ELF-1 (cell line): ENCODE measurements at regions not wholly inside any gene's neighbourhood (a gene's known extent, or its start where the extent isn't known, plus 50 kb on each side); places are given as distances from the start of the nearest gene placed in this dataset.
A peak's percentile ranks its signal among the peaks of the same experiment; 100 is the strongest.

ENCODE experiments used
- DNase-seq: peaks from one replicate; pipeline ENCODE4 v3.0.0-alpha.2; 2016; ENCODE audit warnings: low read depth, low spot score

DNA sequence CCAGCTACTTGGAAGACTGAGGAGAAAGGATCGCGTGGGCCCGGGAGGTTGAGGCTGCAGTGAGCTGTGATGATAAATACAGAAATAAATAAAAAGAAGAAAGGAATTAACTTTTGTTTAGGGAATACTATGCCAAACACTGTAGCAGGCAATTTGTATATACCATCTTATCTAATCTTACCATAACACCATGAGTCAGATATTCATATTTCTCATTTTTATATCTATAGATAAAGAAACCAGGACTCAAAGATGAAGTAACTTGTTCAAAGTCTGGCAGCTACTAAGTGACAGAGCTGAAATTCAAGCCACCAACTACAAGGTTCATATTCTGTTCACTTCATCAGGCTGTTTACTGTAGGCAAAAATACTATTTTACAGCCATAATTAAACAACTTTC, 119.2 kb upstream of the SLC39A10 start:
- DNase-seq = no peak

DNA sequence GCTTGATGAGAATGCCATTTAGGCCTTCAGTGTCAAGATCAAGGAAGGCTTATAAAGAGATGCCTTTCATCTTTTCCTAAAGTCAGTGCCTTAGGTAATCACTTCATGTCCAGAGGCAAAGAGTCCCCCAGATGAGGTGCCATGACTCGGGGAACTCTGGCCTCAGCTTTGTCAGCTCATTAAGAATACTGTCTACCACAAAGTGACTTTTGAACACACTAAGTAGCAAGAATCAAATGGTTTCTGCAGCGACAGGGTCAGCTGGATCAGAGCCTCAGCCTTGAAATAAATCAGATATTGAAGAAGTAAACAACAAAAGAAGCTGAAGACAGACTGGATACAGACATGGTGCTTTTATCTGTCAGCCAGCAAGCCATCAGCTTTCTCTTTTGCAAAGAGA, 120.1 kb upstream of the SLC39A10 start:
- no peak for DNase-seq

DNA sequence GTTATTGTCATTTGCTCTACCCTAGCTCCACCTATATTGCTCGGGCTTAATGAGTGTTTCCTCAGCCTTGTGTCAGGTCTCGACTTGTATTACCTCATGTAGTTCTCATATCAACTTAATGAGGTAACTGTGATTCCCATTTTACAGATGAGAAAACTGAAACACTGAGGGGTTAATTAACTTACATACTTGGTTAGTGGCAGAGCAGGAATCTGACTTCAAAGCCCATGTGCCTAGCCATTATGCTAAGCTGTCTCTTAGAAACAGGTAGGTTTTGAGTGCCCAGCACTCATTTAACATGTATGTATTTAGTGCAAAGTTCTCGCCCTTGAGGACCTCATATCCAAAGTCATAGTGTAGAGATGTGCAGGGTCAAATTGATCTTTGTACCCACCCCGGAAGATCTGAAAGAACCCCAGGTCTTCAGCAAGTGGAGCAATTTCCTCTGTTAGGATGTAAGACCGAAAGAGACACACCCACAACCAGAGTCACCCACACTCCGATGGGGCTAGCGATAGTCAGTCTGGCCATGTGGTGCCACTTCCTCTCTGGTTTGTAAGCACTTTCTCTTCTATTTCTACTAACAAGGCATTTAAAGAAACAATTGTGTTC, 121.0 kb upstream of the SLC39A10 start:
- DNase-seq = no peak

DNA sequence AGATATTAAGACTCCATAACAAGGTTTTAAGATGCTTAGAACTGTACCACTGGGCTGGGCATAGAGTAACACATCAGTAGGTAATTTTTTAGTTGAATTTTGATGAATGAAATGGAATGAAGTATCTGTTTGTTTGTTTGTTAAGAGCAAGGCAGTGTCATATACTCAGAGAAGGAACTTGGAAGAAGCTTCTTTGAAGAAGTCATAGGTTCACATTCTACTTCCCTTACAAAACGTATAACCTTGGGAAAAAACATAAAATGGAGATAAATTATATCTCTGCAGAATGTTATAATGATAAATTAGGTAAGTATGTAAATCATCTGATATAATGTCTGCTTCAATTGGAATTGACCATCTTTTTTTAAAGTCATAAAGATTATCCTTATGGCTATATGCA, 122.1 kb upstream of the SLC39A10 start:
- no peak for DNase-seq

DNA sequence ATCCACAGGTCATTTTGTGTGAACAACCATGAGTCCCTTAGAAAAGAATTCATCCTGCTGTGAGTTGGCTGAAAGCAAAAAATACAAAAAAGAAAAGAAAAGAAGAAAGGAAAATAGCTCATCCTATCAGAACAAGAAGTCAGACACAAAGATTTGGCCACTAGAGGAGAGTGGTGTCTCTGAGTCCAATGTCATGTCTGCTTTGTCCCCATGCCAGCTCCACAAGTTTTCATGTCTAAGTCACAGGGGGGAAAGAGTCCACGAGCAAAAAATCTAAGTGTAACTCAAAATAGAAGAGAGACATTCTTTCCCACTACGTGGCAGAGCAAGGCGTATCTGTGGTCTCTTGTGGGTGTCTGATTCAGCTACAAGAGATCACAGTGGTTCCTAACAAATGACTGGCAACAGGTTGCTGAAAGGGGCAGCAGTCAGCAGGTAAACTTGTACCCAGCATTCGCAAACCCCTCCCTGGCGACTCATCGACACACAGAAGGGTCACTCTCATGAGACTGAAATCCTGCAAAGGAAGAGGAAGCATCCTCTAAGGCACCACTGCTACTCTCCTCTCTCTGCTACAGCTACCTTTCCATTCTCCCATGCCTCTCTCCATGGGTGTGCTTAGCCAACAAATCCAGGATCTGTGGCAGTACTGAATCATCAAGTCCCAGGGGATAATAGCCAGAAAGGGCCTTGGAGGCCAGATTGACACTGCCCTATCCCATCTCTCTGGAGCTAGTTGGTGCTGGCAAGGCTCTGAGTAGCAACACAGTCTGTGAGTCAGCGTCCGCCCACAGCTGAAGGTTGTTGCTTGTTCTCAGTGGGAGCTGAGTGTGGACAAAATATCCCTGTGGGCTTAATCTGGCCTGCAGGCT, 123.0 kb upstream of the SLC39A10 start:
- peak; percentile 7 for DNase-seq

DNA sequence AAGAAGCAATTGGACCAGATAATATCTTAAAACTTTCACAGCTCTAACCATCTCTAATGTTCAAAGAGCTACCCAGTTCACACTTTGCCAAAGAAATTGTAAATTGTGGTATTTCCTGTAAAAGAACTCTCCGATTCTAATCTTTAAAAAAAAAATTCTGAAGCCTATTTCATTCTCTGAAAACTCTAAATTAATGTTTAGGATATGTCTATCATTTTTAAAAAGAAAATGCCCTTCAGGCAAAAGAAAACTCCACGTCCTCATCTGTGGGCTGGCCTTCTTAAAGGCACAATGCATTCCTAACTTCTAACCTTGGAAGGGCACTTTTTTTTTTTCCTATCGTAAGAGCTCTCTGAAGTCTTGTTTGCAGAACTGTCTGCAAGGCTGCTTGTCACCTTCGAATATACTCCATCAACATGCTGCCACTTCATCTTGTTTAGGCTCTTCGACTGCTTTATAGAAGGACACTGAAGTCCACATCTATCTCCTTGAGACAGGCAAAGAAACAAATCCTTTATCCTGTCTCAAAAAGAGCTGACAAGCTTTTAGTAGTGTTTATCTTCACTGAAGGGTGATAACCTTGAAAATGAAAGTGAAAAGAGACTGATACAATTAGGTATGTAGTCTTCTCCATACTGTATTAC, 124.3 kb upstream of the SLC39A10 start:
- no peak for DNase-seq

DNA sequence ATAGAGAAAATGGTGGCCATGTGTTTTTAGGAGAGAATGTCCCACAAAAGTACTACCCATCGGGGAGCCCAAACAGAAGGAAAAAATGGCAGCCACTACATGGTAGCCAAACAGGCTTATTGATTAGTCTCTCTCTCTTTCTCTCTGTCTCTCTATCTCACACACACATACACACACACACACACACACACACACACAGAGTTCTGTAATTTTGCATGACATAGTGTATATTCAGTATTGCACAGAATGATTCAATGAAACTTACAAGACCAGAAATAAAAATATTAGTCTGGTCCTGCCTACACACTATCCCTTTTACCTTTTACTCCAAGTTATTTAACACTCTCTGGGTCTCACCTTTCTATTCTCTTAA, 124.8 kb upstream of the SLC39A10 start:
- DNase-seq = no peak

DNA sequence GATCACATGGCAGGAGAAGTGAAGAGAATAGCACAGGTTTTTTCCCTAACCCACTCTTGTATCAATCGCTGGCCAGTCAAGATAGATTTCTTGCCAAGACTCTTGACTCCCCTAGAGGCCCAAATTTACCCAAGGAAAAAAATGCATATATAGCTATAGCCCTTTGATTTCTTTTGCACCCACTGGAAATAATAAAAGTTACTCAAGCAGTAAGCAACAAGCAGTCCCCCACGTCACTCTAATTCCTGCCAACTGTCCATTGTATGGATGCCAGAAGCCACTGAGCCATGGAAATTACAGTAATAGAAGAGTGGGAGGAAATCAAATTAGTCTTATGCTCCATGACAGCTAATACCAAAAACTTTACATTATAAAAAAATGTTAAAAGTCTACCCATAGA, 125.3 kb upstream of the SLC39A10 start:
- no peak for DNase-seq

DNA sequence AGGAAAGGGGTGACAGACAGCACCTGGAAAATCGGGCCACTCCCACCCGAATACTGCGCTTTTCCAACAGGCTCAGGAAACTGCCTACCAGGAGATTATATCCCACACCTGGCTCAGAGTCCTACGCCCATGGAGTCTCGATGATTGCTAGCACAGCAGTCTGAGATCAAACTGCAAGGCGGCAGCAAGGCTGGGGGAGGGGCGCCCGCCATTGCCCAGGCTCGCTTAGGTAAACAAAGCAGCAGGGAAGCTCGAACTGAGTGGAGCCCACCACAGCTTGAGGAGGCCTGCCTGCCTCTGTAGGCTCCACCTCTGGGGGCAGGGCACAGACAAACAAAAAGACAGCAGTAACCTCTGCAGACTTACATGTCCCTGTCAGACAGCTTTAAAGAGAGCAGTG, 133.8 kb upstream of the SLC39A10 start:
- peak; percentile 34 for DNase-seq

DNA sequence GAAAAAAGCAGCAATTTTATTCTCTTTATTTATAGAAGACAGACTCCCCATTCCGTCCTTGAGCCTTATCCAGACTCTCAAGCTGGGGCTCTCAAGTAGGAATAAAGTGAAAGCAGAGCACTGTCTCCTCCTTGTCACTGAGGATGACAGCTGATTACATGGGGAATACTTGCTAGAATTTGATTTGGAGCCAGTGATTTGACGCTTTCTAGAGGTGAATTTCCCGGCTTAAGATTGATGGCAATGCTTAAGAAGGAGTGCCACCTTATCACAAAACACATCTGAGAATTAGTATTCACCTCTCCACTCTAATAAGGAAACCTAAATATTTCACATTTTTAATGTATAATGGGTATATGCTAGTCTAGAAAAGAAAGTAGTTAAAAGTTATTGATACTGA, 135.4 kb upstream of the SLC39A10 start:
- DNase-seq = no peak

DNA sequence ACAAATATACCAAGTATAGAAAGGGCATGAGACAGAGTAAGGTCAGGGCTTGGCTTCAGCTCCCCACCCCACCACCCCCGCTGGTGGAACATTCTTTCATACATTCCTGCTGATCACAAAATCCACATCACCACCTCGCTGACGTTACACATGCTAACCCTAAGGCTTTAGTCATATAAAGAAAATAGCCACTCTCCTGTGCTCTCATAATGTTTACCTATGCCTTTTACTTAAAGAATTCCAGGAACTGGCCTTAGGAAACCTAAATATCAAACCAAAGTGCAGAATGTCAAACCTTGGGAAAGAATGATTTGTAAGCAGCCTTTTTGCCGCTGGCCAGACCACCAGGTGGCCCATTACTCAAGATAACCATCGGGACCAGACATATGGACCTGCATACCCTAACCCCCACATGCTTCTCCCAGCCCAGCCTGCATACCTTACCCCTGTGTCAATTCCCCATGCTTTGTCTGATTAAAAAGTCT, 136.3 kb upstream of the SLC39A10 start:
- DNase-seq = peak; percentile 77

DNA sequence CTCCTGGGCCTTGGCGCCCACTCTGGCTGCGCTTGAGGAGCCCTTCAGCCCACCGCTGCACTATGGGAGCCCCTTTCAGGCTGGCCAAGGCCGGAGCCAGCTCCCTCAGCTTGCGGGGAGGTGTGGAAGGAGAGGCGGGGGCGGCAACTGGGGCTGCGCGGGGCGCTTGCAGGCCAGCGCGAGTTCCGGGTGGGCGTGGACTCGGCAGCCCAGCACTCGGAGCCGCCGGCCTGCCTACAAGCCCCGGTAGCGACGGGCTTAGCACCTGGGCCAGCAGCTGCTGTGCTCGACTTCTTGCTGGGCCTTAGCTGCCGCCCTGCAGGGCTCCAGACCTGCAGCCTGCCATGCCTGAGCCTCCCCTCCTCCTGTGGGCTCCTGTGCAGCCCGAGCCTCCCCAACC, 141.5 kb upstream of the SLC39A10 start:
- no peak for DNase-seq

DNA sequence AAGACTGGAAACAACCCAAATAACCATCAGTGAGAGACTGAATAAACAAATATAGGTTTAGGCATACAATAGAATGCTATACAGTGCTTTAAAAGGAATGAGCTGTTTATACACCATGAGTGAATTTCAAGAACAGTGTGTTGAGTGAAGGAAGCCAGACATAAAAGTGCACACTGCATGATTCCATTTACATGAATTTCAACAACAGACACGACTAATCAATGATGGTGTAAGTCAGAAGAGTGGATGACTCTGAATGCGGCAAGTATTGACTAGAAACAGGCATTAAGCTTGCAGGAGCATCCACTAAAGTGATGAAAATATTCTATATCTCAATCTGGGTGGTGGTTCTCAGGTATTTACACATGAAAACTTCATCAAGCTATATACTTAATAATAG, 142.7 kb upstream of the SLC39A10 start:
- no peak for DNase-seq

DNA sequence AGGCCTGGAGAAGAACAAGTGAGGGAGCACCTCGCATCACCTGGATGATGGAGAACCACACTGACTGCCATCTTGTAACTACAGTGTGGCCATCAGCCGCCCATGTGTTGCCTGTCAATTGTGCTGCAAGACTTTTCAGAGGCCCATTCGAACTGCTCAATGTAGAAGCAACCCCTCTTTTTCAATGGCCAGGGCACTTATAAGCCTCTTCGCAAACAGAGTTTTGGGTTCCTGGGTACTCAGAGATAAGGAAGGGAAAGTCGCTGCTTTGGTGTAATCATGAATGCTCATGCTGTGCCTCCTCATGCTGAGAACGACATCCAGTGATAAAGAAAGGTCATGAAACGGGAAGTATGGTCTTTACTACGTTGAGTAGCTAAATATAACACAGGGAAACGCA, 143.9 kb upstream of the SLC39A10 start:
- DNase-seq = no peak

DNA sequence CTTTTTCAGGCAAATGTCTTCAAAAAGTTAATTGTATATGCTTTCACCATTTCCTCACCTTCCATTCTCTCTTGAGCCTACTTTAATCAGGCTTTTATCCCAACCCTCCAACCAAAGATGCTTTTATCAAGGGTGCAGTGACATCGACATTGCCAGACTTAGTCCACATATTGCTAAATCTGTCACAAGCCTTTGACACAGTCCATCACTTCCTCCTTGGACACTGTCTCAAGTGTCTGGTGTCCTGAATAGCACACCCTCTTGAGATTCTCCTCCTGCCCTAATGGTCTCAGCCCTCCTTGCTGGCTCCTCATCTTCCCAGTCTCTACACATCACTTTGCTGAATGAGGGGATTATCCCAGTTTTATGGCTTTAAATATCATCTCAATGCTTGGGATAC, 147.5 kb upstream of the SLC39A10 start:
- DNase-seq = no peak

DNA sequence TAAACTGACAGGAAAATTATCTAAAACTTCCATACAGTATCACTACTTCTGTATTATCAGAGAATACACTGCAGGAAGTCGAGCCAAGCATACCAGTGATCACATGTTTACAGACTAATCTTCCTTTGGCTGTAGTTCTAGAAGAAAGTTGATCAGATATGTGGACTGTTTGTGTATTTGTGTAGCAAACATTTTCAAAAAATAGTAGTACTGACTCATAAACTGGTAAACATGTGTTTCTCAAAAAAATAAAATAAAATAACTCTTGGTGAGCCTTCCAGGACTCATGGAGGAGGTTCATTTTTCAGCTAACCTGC, 148.9 kb upstream of the SLC39A10 start:
- DNase-seq = no peak

DNA sequence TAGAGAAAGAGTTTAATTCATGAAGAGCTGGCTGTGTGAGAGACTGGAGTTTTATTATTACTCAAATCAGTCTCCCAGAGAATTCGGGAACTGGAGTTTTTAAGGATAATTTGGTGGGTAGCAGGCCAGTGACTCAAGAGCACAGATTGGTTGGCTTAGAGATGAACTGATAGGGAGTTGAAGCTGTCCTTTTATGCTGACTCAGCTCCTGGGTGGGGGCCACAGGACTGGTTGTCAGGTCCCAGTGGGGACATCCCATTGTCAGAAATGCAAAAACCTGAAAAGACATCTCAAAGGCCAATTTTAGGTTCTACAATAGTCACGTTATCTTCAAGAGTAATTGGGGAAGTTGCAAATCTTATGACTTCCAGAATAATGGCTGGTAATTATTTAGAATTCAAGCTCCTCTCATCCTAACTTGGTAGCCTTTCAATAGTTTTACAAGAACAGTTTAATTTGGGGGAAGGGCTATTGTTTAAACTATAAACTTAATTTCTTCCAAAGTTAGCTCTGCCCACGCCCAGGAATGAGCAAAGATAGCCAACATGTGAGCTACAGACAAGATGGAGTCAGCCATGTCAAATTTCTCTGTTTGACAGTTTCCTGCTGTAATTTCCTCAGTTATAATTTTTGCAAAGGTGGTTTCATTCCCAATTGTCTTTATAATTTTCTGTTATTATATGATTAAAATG, 149.4 kb upstream of the SLC39A10 start:
- no peak for DNase-seq

DNA sequence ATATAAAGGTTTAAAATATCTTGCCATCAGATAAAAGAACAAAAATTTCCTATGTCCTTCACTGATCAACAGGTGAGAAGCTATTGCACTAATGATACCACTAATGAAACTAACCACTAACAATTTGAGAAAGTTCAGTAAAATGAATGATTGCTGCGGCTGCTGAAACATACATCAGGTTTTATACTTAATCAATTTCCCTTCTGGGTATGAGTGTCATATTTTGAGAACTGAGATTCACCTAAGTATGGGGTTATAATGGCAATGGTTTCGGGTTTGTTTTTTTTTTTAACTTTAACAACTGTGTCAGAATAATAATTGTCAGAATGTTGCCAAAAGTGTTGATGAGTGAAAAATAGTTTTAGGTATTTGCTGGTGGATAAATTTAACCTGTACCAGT, 151.3 kb upstream of the SLC39A10 start:
- no peak for DNase-seq

DNA sequence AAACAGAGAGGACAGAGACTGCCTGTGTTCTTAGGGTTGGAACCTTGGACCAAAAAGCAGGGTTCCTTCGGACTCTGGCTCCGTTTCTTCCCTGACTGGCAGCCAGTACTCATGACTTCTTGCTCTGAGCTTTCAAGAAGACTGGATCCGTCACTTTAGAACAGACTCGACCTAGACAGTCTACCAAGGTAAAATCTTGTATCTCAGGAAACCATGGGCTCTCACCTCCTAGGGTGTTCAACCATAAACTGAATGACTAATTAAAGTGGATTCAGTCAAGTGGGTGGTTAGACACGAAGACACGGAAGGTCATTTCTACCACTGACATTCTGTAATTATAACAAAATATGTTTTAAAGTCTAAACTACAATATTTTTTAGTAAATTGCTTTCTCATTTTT, 153.8 kb upstream of the SLC39A10 start:
- DNase-seq = no peak

DNA sequence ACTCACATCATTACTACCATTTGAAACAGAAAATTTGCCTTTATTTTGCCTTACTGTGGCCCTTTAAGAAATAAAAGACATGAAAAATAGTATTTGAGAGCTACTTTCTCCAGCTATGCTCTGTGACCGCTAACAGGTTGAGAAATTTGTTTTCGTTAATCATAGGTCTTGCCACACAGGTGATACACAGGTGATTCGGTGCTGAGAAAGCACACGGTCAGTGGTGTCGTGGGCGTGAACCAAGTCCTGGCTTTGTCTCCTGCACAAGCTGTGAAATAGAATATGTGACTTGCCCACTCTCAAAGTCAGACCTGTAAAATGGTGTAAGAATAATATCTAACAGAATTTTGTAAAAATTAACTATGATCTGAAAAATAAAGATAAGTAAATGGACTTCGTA, 155.3 kb upstream of the SLC39A10 start:
- no peak for DNase-seq

DNA sequence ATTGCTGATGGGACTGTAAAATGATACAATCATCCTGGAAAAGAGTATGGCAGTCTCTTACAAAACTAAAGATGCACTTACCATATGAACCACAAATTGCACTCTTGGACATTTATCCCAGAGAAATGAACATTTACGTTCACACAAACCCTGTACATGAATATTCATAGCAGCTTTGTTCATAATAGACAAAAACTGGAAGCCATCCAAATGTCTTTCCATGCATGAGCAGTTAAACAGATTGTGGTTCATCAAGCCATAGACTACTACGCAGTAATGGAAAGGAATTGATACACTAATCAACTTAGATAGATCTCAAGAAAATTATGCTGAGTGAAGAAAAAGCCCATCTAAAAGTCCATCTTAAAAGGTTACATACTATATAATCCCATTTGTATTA, 156.1 kb upstream of the SLC39A10 start:
- DNase-seq = no peak

DNA sequence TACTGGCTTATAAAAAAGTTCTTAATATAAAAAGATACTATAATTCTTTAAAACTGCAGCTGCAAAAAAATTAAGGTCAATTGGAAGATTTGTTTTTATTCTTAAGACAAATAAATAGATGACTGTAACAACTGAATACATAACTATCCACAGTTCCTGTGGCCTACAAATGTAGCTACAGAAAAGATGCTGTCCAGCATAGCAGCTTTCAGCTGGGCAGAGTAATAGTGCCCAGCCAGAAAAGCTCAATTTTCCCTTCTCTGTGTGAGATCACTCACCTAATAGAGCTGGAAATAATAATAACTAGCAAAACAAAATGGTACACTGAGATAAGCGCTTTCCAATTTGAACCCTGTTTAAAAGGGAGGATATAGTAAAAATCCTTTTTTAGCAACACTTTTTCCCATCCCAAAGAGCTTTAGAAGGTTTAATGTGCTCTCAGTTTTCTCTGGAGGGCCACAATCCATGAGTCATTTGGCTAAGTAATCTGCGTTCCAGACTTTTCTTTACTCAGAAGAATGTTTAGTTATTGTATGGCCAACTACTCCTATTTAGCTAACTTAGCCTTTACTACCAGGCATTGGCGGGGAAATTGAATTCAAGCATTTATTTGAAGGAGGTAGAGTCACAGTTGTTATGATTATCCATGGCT, 158.1 kb upstream of the SLC39A10 start:
- DNase-seq = no peak
